SK-N-SH (cell line): ENCODE measurements at regions not wholly inside any gene's neighbourhood (a gene's known extent, or its start where the extent isn't known, plus 50 kb on each side); places are given as distances from the start of the nearest gene placed in this dataset.

ENCODE experiments used
- EP300 ChIP-seq, 2 experiments: IDR thresholded peaks; 2 replicates each; pipeline versions ENCODE4 v1.4.0 to v1.6.1; 2012; ENCODE audit warnings: borderline replicate concordance in 1 of 2, low read depth in 1 of 2, low read length in 1 of 2
- EZH2phosphoT487 ChIP-seq: fragments of 200-600 bp; sonication (generic); IDR thresholded peaks from 2 replicates; pipeline ENCODE4 v1.6.1; 2017; ENCODE audit warnings: low read depth, mixed run types, mild to moderate bottlenecking, antibody characterized with exemption, moderate library complexity, borderline replicate concordance
- FOXM1 ChIP-seq: IDR thresholded peaks from 2 replicates; pipeline ENCODE4 v1.4.0; 2012; ENCODE audit warnings: low read depth, mild to moderate bottlenecking
- GATA2 ChIP-seq: sonication (generic); formaldehyde crosslinking; IDR thresholded peaks from 2 replicates; pipeline ENCODE4 v1.5.0; 2020; ENCODE audit warnings: mild to moderate bottlenecking, missing genetic modification reagents
- NRF1 ChIP-seq: IDR thresholded peaks from 2 replicates; pipeline ENCODE4 v1.6.1; 2012; ENCODE audit warnings: low read depth, mild to moderate bottlenecking, low read length
- PBX3 ChIP-seq: IDR thresholded peaks from 2 replicates; pipeline ENCODE4; 2012
- POLR2AphosphoS5 ChIP-seq: IDR thresholded peaks from 2 replicates; pipeline ENCODE4 v1.6.1; 2012; ENCODE audit warnings: low read depth, low read length
- RAD21 ChIP-seq: IDR thresholded peaks from 2 replicates; pipeline ENCODE4 v1.6.1; 2012; ENCODE audit warnings: mild to moderate bottlenecking, low read length
- RFX5 ChIP-seq: IDR thresholded peaks from 2 replicates; pipeline ENCODE4 v1.6.1; 2012; ENCODE audit warnings: mild to moderate bottlenecking, improper control_type of control experiment, low read length
- SIN3A ChIP-seq: IDR thresholded peaks from 2 replicates; pipeline ENCODE4 v1.6.1; 2012; ENCODE audit warnings: low read depth, mild to moderate bottlenecking, low read length, moderate library complexity, borderline replicate concordance
- TAF1 ChIP-seq: IDR thresholded peaks from 2 replicates; pipeline ENCODE4 v1.6.1; 2012; ENCODE audit warnings: low read depth, mild to moderate bottlenecking, low read length, moderate library complexity, borderline replicate concordance
- TCF12 ChIP-seq: IDR thresholded peaks from 2 replicates; pipeline ENCODE4 v1.4.0; 2012
- TEAD4 ChIP-seq: IDR thresholded peaks from 2 replicates; pipeline ENCODE4 v1.4.0; 2012; ENCODE audit warnings: mild to moderate bottlenecking, borderline replicate concordance; ENCODE audit not compliant: insufficient read depth
- TF ChIP-seq, protein P1 (sequence below): fragments of 200-600 bp; sonication (generic); IDR thresholded peaks from 2 replicates; pipeline ENCODE4 v1.6.1; 2017; ENCODE audit warnings: antibody characterized with exemption, mild to moderate bottlenecking, moderate library complexity

- TF ChIP-seq FOXM1, result no peak
- no peak for TF ChIP-seq POLR2AphosphoS5
- no peak for TF ChIP-seq TEAD4
- TF ChIP-seq TAF1, result no peak
- no peak for TF ChIP-seq EZH2phosphoT487
- no peak for TF ChIP-seq EP300 (IDR thresholded peaks at IDR 0.05; ENCODE audit: borderline replicate concordance in 1 of 2, low read depth in 1 of 2, low read length in 1 of 2)
- TF ChIP-seq, protein P1, sequence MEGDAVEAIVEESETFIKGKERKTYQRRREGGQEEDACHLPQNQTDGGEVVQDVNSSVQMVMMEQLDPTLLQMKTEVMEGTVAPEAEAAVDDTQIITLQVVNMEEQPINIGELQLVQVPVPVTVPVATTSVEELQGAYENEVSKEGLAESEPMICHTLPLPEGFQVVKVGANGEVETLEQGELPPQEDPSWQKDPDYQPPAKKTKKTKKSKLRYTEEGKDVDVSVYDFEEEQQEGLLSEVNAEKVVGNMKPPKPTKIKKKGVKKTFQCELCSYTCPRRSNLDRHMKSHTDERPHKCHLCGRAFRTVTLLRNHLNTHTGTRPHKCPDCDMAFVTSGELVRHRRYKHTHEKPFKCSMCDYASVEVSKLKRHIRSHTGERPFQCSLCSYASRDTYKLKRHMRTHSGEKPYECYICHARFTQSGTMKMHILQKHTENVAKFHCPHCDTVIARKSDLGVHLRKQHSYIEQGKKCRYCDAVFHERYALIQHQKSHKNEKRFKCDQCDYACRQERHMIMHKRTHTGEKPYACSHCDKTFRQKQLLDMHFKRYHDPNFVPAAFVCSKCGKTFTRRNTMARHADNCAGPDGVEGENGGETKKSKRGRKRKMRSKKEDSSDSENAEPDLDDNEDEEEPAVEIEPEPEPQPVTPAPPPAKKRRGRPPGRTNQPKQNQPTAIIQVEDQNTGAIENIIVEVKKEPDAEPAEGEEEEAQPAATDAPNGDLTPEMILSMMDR, result no peak
- TF ChIP-seq RAD21, result no peak
- no peak for TF ChIP-seq RFX5
- no peak for TF ChIP-seq TCF12
- TF ChIP-seq NRF1, result no peak
- no peak for TF ChIP-seq GATA2
- no peak for TF ChIP-seq PBX3
- no peak for TF ChIP-seq SIN3A
Observed at GRCh38 chr1:67545364-67545763, 115.2 kb upstream of the SERBP1 start.
